ENCODE measurements at regions not wholly inside any gene's neighbourhood (a gene's known extent, or its start where the extent isn't known, plus 50 kb on each side); places are given as distances from the start of the nearest gene placed in this dataset.

GRCh38 chr6:93069856-93070255 lies 349.5 kb downstream of the EPHA7 start:
- no peaks in the 10 kb centered on the region for H3K23me2 ChIP-seq (ENCODE audit: low read depth, low read length)
- H3K4me3 ChIP-seq (ENCODE audit: extremely low read depth in 1 of 4, insufficient read depth in 2 of 4, low read depth in 3 of 4, low read length in 4 of 4), result no peak overlapping the region
- 35% methylated on average over 1 of the region's 1 CpG; no CpG with 5 or more reads in 1 of the 2 experiments for WGBS, 2 experiments (ENCODE audit: extremely low coverage in 1 of 2, insufficient coverage in 1 of 2, insufficient read length in 1 of 2, insufficient replicate concordance in 2 of 2, low coverage in 1 of 2, low lambda C conversion rate in 2 of 2, missing lambda C conversion rate in 1 of 2)
- H4K5ac ChIP-seq (ENCODE audit: insufficient read length, low read depth, low read length), result no peak overlapping the region
- DNase-seq (ENCODE audit: low read depth in 1 of 2, low spot score in 2 of 2), result no peak
- H3K14ac ChIP-seq (ENCODE audit: insufficient read length), result no peak overlapping the region
- no peak overlapping the region; the same call in 1 of the 2 replicates for H2AFZ ChIP-seq (ENCODE audit: low read length)
- no peak overlapping the region for H3K27ac ChIP-seq (ENCODE audit: low read depth, low read length)
- H3K18ac ChIP-seq (ENCODE audit: extremely low read depth, low read length), result no peak overlapping the region
- TF ChIP-seq CBX5 (IDR thresholded peaks at IDR 0.05; ENCODE audit: low read depth, low read length), result no peak
- TF ChIP-seq CHD1 (IDR thresholded peaks at IDR 0.05; ENCODE audit: low read depth, low read length), result no peak
- TF ChIP-seq GABPA (IDR thresholded peaks at IDR 0.05; ENCODE audit: borderline replicate concordance, insufficient read depth, low read length), result no peak
- no peak for TF ChIP-seq CHD2 (IDR thresholded peaks at IDR 0.05; ENCODE audit: low read length)
- TF ChIP-seq KDM4A (IDR thresholded peaks at IDR 0.05; ENCODE audit: low read depth, low read length, severe bottlenecking), result no peak
- no peak for TF ChIP-seq CBX8 (IDR thresholded peaks at IDR 0.05; ENCODE audit: borderline replicate concordance, low read depth, low read length)
- TF ChIP-seq SP1 (IDR thresholded peaks at IDR 0.05; ENCODE audit: low read depth, low read length), result no peak
- no peak for TF ChIP-seq KDM1A (IDR thresholded peaks at IDR 0.05; ENCODE audit: borderline replicate concordance, low read length)
- TF ChIP-seq BACH1 (IDR thresholded peaks at IDR 0.05; ENCODE audit: low read length), result no peak
- no peak for TF ChIP-seq SUZ12 (IDR thresholded peaks at IDR 0.05; ENCODE audit: low read length)
- TF ChIP-seq CREB1 (IDR thresholded peaks at IDR 0.05), result no peak
- no peak for TF ChIP-seq TAF7 (optimal IDR thresholded peaks at IDR 0.05; ENCODE audit: borderline replicate concordance, low read depth, low read length)
- no peak for TF ChIP-seq SIX5 (IDR thresholded peaks at IDR 0.05; ENCODE audit: low read depth, low read length)
- TF ChIP-seq JUN (IDR thresholded peaks at IDR 0.05; ENCODE audit: low read depth, low read length), result no peak
- TF ChIP-seq EGR1 (IDR thresholded peaks at IDR 0.05; ENCODE audit: borderline replicate concordance, low read depth, low read length), result no peak
- TF ChIP-seq SP4 (IDR thresholded peaks at IDR 0.05; ENCODE audit: low read length), result no peak
- TF ChIP-seq PHF8 (conservative IDR thresholded peaks at IDR 0.05; ENCODE audit: low read depth, low read length), result no peak
- no peaks in the 10 kb centered on the region for H3K36me3 ChIP-seq (ENCODE audit: control insufficient read depth in 2 of 4, insufficient read depth in 4 of 4, low read length in 3 of 4)
- H3K27me3 ChIP-seq (replicated peaks in 1 of 4; ENCODE audit: control insufficient read depth in 3 of 4, extremely low read depth in 1 of 4, insufficient read depth in 3 of 4, low read length in 3 of 4), result no peaks in the 10 kb centered on the region
- H3K9me3 ChIP-seq (ENCODE audit: insufficient read depth in 2 of 2, low read depth in 1 of 2, low read length in 1 of 2), result 0 out of 4 replicates have a peak, but pooled peaks cover 0 to 6% of the 10 kb centered on the region in 2 experiments
- no peak overlapping the region for H3K4me2 ChIP-seq (ENCODE audit: insufficient read depth in 1 of 2, low read depth in 2 of 2, low read length in 2 of 2)
- CTCF ChIA-PET (ENCODE audit: partially characterized antibody), result no interaction called here
- no peak overlapping the region for H4K8ac ChIP-seq (ENCODE audit: extremely low read depth, insufficient read depth, low read length)
- no peaks in the 10 kb centered on the region for H4K20me1 ChIP-seq (replicated peaks in 1 of 2; ENCODE audit: control insufficient read depth in 1 of 2, insufficient read depth in 2 of 2, low read length in 2 of 2)
- no peak overlapping the region for H3K9ac ChIP-seq (replicated peaks in 1 of 4; ENCODE audit: extremely low read depth in 1 of 4, low read depth in 3 of 4, low read length in 3 of 4)
- H2BK12ac ChIP-seq (ENCODE audit: low read depth, low read length), result no peak overlapping the region
- POLR2A ChIA-PET (ENCODE audit: partially characterized antibody), result no interaction called here
- H3K4ac ChIP-seq (replicated peaks; ENCODE audit: insufficient read length, low read depth, low read length), result no peak overlapping the region
- H3K4me1 ChIP-seq (replicated peaks in 1 of 4; ENCODE audit: control insufficient read depth in 3 of 4, insufficient read depth in 4 of 4, low read length in 3 of 4), result no peaks in the 10 kb centered on the region
- H2BK120ac ChIP-seq (replicated peaks; ENCODE audit: low read depth, low read length), result no peak overlapping the region
- no peak overlapping the region for H2BK15ac ChIP-seq (ENCODE audit: low read length)
- no peak overlapping the region for H4K91ac ChIP-seq (replicated peaks; ENCODE audit: insufficient read length, low read length)
- H3K79me2 ChIP-seq (ENCODE audit: control insufficient read depth in 1 of 2, insufficient read depth in 2 of 2, low read length in 2 of 2), result no peaks in the 10 kb centered on the region
- no peak for FAIRE-seq
- no peak overlapping the region for H3K56ac ChIP-seq (replicated peaks; ENCODE audit: insufficient read length, low read depth, low read length)
- H2BK5ac ChIP-seq (ENCODE audit: low read depth, low read length), result no peak overlapping the region
- no peaks in the 10 kb centered on the region for H3K79me1 ChIP-seq (ENCODE audit: low read depth, low read length)
- H2AK5ac ChIP-seq (ENCODE audit: low read depth, low read length), result no peak overlapping the region
- no peak overlapping the region for H3K23ac ChIP-seq (ENCODE audit: insufficient read length)
- H2BK20ac ChIP-seq (ENCODE audit: low read length), result no peak overlapping the region

Data from H1 (cell line).